Esophagus muscularis mucosa (tissue), 4 donors: ENCODE measurements at regions not wholly inside any gene's neighbourhood (a gene's known extent, or its start where the extent isn't known, plus 50 kb on each side); places are given as distances from the start of the nearest gene placed in this dataset.

Experiments
- CTCF ChIP-seq, 3 experiments: fragments of 200-600 bp in 2 of 3; fragments of 450-650 bp in 1 of 3; sonication (generic) in 2 of 3; IDR thresholded peaks; one replicate each; pipeline ENCODE4 v1.5.1; 2017 to 2019; ENCODE audit warnings: antibody characterized with exemption in 3 of 3, mild to moderate bottlenecking in 2 of 3, moderate library complexity in 1 of 3
- EP300 ChIP-seq: sonication (generic); formaldehyde crosslinking; IDR thresholded peaks from one replicate; pipeline ENCODE4 v1.6.1; 2017; ENCODE audit warnings: antibody characterized with exemption
- POLR2A ChIP-seq: fragments of 450-650 bp; IDR thresholded peaks from one replicate; pipeline ENCODE4 v1.6.1; 2017; ENCODE audit warnings: antibody characterized with exemption, moderate library complexity, mild to moderate bottlenecking, low read depth
- POLR2AphosphoS5 ChIP-seq, 2 donors: sonication (generic); formaldehyde crosslinking; IDR thresholded peaks; one replicate each; pipeline ENCODE4 v1.6.1; 2017; ENCODE audit warnings: antibody characterized with exemption in 2 of 2

- TF ChIP-seq CTCF (IDR thresholded peaks at IDR 0.05) (no peak), POLR2A (no peak), EP300 (no peak), POLR2AphosphoS5 (IDR thresholded peaks at IDR 0.05) (no peak)
Observed at GRCh38 chr9:78905387-78905786, 608.5 kb downstream of the PSAT1 start.
